Cardiac fibroblast (primary cell): ENCODE measurements at regions not wholly inside any gene's neighbourhood (a gene's known extent, or its start where the extent isn't known, plus 50 kb on each side); places are given as distances from the start of the nearest gene placed in this dataset.

Source experiments
- DNase-seq, 2 donors: peaks; one replicate each; pipeline versions ENCODE4 v3.0.0 to v3.0.0-alpha.2; 2010; ENCODE audit warnings: low read depth in 2 of 2
- H3K4me3 ChIP-seq, 2 donors: replicated peaks in 1 of 2; 1 replicate in 1 of 2; 2 replicates in 1 of 2; pipeline ENCODE4 v1.5.1; 2011; ENCODE audit warnings: low read depth in 2 of 2, low read length in 2 of 2, mild to moderate bottlenecking in 2 of 2, moderate library complexity in 1 of 2
- CTCF ChIP-seq: IDR thresholded peaks from one replicate; pipeline ENCODE4 v1.5.1; 2011; ENCODE audit warnings: low read depth, mild to moderate bottlenecking, low read length, inconsistent platforms

GRCh38 chr17:45687594-45687993 lies 96.5 kb upstream of the CRHR1 start:
- DNase-seq: no peak
- H3K4me3 ChIP-seq: no peak overlapping the region
- no peak for TF ChIP-seq CTCF

GRCh38 chr17:45688353-45688752 lies 95.8 kb upstream of the CRHR1 start:
- TF ChIP-seq CTCF: no peak
- H3K4me3 ChIP-seq: no peak overlapping the region
- DNase-seq: no peak

- no peak overlapping the region for H3K4me3 ChIP-seq
- no peak for TF ChIP-seq CTCF
- DNase-seq: no peak
These were observed 95.3 kb upstream of the CRHR1 start for GRCh38 chr17:45688820-45689219.

- DNase-seq: no peak
- no peak for TF ChIP-seq CTCF
These were observed 94.7 kb upstream of the CRHR1 start for GRCh38 chr17:45689451-45689850.

GRCh38 chr17:45690625-45691275 lies 93.4 kb upstream of the CRHR1 start:
- H3K4me3 ChIP-seq: no peak overlapping the region
- DNase-seq: no peak
- TF ChIP-seq CTCF: no peak

More at GRCh38 chr17:45689451-45689850, 94.7 kb upstream of the CRHR1 start:
- no peak overlapping the region for H3K4me3 ChIP-seq

- no peak for DNase-seq
- no peak for TF ChIP-seq CTCF
These were observed 91.5 kb upstream of the CRHR1 start for GRCh38 chr17:45692661-45693060.

GRCh38 chr17:45693792-45694191 lies 90.3 kb upstream of the CRHR1 start:
- no peak for DNase-seq
- no peak for TF ChIP-seq CTCF
- no peak overlapping the region for H3K4me3 ChIP-seq

More at GRCh38 chr17:45692661-45693060, 91.5 kb upstream of the CRHR1 start:
- H3K4me3 ChIP-seq: no peak overlapping the region
